ENCODE measurements at regions not wholly inside any gene's neighbourhood (a gene's known extent, or its start where the extent isn't known, plus 50 kb on each side); places are given as distances from the start of the nearest gene placed in this dataset.

- Histone ChIP-seq H2AFZ (ENCODE audit: low read length) (no peak overlapping the region), H3K27me3 (ENCODE audit: insufficient read depth, low read length) (no peaks in the 10 kb centered on the region), H3K36me3 (ENCODE audit: insufficient read depth, low read length) (no peaks in the 10 kb centered on the region), H3K4me2 (ENCODE audit: low read length) (no peak overlapping the region), H4K20me1 (ENCODE audit: insufficient read depth, low read length) (no peaks in the 10 kb centered on the region), H3K9ac (ENCODE audit: low read length) (no peak overlapping the region), H3K4me1 (ENCODE audit: insufficient read depth, low read length, severe bottlenecking) (no peaks in the 10 kb centered on the region), H3K27ac (ENCODE audit: low read depth, low read length, poor library complexity, severe bottlenecking) (no peak overlapping the region), H3K9me3 (ENCODE audit: low read length) (no peaks in the 10 kb centered on the region), H3F3A (ENCODE audit: insufficient read depth, low read length) (no peaks in the 10 kb centered on the region), H3K9me2 (ENCODE audit: low read depth, low read length) (no peaks in the 10 kb centered on the region), H3K79me2 (ENCODE audit: insufficient read depth, low read length) (no peaks in the 10 kb centered on the region), H3K4me3 (ENCODE audit: low read depth, low read length, poor library complexity, severe bottlenecking) (no peak overlapping the region)
- TF ChIP-seq EZH2 (IDR thresholded peaks at IDR 0.05; ENCODE audit: borderline replicate concordance, low read length), result no peak
- TF ChIP-seq, protein P1, sequence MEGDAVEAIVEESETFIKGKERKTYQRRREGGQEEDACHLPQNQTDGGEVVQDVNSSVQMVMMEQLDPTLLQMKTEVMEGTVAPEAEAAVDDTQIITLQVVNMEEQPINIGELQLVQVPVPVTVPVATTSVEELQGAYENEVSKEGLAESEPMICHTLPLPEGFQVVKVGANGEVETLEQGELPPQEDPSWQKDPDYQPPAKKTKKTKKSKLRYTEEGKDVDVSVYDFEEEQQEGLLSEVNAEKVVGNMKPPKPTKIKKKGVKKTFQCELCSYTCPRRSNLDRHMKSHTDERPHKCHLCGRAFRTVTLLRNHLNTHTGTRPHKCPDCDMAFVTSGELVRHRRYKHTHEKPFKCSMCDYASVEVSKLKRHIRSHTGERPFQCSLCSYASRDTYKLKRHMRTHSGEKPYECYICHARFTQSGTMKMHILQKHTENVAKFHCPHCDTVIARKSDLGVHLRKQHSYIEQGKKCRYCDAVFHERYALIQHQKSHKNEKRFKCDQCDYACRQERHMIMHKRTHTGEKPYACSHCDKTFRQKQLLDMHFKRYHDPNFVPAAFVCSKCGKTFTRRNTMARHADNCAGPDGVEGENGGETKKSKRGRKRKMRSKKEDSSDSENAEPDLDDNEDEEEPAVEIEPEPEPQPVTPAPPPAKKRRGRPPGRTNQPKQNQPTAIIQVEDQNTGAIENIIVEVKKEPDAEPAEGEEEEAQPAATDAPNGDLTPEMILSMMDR (IDR thresholded peaks at IDR 0.05; ENCODE audit: low read length), result peak; percentile 15; the same call in 1 of the 2 replicates
Measured at GRCh38 chr2:196337208-196337953, 166.0 kb upstream of the STK17B start.

- Histone ChIP-seq H3K4me2 (ENCODE audit: low read length) (no peak overlapping the region), H3F3A (ENCODE audit: insufficient read depth, low read length) (no peaks in the 10 kb centered on the region), H3K9ac (ENCODE audit: low read length) (no peak overlapping the region), H3K9me3 (ENCODE audit: low read length) (no peaks in the 10 kb centered on the region), H3K27me3 (ENCODE audit: insufficient read depth, low read length) (no peaks in the 10 kb centered on the region), H2AFZ (ENCODE audit: low read length) (no peak overlapping the region), H3K27ac (ENCODE audit: low read depth, low read length, poor library complexity, severe bottlenecking) (no peak overlapping the region), H3K4me3 (ENCODE audit: low read depth, low read length, poor library complexity, severe bottlenecking) (no peak overlapping the region), H3K36me3 (ENCODE audit: insufficient read depth, low read length) (no peaks in the 10 kb centered on the region), H4K20me1 (ENCODE audit: insufficient read depth, low read length) (no peaks in the 10 kb centered on the region), H3K4me1 (ENCODE audit: insufficient read depth, low read length, severe bottlenecking) (no peaks in the 10 kb centered on the region), H3K79me2 (ENCODE audit: insufficient read depth, low read length) (no peaks in the 10 kb centered on the region), H3K9me2 (ENCODE audit: low read depth, low read length) (no peaks in the 10 kb centered on the region)
- TF ChIP-seq, protein P1 (IDR thresholded peaks at IDR 0.05; ENCODE audit: low read length), result no peak
- no peak for TF ChIP-seq EZH2 (IDR thresholded peaks at IDR 0.05; ENCODE audit: borderline replicate concordance, low read length)
Measured at GRCh38 chr2:196338440-196338839, 167.1 kb upstream of the STK17B start.

DNA sequence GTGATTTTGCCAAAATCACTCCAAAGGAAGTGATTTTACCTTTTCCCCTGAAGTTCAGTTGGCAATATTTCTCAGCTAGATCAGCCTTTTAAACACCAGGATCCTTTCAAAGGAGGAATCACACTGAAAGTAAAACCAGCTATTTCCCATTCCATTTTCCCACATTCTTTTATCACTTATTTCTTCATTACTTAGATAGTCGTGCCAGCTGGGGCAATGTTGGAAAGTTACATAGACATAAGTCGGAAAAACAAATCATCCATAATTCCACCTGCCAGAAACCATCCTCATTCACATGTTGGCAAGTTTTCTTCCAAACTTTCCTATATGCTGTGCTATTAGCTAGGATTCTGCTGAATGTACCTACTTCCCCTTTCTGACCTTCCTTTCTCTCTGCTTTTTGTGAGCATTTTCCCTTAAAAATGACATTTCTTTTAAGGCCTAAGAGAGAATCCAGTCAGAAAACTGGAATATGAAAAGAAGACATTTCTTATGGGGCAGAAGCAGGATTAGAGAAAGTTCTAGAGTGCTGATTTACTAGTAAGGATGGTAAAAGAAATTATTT lies 170.0 kb upstream of the STK17B start:
- H3K36me3 ChIP-seq (ENCODE audit: insufficient read depth, low read length), result no peaks in the 10 kb centered on the region
- no peak overlapping the region for H2AFZ ChIP-seq (ENCODE audit: low read length)
- H3K9me3 ChIP-seq (ENCODE audit: low read length), result no peaks in the 10 kb centered on the region
- TF ChIP-seq, protein P1 (IDR thresholded peaks at IDR 0.05; ENCODE audit: low read length), result no peak
- TF ChIP-seq EZH2 (IDR thresholded peaks at IDR 0.05; ENCODE audit: borderline replicate concordance, low read length), result no peak
- no peak overlapping the region for H3K4me2 ChIP-seq (ENCODE audit: low read length)
- H4K20me1 ChIP-seq (ENCODE audit: insufficient read depth, low read length), result no peaks in the 10 kb centered on the region
- no peaks in the 10 kb centered on the region for H3K79me2 ChIP-seq (ENCODE audit: insufficient read depth, low read length)
- no peak overlapping the region for H3K9ac ChIP-seq (ENCODE audit: low read length)
- no peak overlapping the region for H3K4me3 ChIP-seq (ENCODE audit: low read depth, low read length, poor library complexity, severe bottlenecking)
- H3K4me1 ChIP-seq (ENCODE audit: insufficient read depth, low read length, severe bottlenecking), result no peaks in the 10 kb centered on the region
- H3F3A ChIP-seq (ENCODE audit: insufficient read depth, low read length), result no peaks in the 10 kb centered on the region
- no peaks in the 10 kb centered on the region for H3K9me2 ChIP-seq (ENCODE audit: low read depth, low read length)
- H3K27ac ChIP-seq (ENCODE audit: low read depth, low read length, poor library complexity, severe bottlenecking), result no peak overlapping the region
- no peaks in the 10 kb centered on the region for H3K27me3 ChIP-seq (ENCODE audit: insufficient read depth, low read length)

Measured in OCI-LY1 (cell line).